NB4 (cell line): ENCODE measurements at regions not wholly inside any gene's neighbourhood (a gene's known extent, or its start where the extent isn't known, plus 50 kb on each side); places are given as distances from the start of the nearest gene placed in this dataset.

ENCODE experiments used
- MYC ChIP-seq: IDR thresholded peaks from 2 replicates; pipeline ENCODE4 v1.6.1; 2011; ENCODE audit warnings: low read depth, low read length
- POLR2A ChIP-seq: IDR thresholded peaks from 2 replicates; pipeline ENCODE4 v1.6.1; 2011; ENCODE audit warnings: mild to moderate bottlenecking; ENCODE audit not compliant: insufficient read length; ENCODE audit errors: extremely low read depth
- TF ChIP-seq, protein P1 (sequence below): IDR thresholded peaks from one replicate; pipeline ENCODE4 v1.5.1; 2012; ENCODE audit warnings: low read depth, low read length
- TF ChIP-seq, protein P2 (sequence below): IDR thresholded peaks from 2 replicates; pipeline ENCODE4 v1.6.1; 2011; ENCODE audit warnings: low read depth, low read length

GRCh38 chr17:77383613-77384608 lies 243.1 kb downstream of the SEC14L1 start:
- TF ChIP-seq, protein P1, sequence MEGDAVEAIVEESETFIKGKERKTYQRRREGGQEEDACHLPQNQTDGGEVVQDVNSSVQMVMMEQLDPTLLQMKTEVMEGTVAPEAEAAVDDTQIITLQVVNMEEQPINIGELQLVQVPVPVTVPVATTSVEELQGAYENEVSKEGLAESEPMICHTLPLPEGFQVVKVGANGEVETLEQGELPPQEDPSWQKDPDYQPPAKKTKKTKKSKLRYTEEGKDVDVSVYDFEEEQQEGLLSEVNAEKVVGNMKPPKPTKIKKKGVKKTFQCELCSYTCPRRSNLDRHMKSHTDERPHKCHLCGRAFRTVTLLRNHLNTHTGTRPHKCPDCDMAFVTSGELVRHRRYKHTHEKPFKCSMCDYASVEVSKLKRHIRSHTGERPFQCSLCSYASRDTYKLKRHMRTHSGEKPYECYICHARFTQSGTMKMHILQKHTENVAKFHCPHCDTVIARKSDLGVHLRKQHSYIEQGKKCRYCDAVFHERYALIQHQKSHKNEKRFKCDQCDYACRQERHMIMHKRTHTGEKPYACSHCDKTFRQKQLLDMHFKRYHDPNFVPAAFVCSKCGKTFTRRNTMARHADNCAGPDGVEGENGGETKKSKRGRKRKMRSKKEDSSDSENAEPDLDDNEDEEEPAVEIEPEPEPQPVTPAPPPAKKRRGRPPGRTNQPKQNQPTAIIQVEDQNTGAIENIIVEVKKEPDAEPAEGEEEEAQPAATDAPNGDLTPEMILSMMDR = no peak
- no peak for TF ChIP-seq POLR2A
- TF ChIP-seq MYC = no peak
- TF ChIP-seq, protein P2, sequence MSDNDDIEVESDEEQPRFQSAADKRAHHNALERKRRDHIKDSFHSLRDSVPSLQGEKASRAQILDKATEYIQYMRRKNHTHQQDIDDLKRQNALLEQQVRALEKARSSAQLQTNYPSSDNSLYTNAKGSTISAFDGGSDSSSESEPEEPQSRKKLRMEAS = no peak
